ENCODE measurements at regions not wholly inside any gene's neighbourhood (a gene's known extent, or its start where the extent isn't known, plus 50 kb on each side); places are given as distances from the start of the nearest gene placed in this dataset.
A peak's percentile ranks its signal among the peaks of the same experiment; 100 is the strongest.

DNA sequence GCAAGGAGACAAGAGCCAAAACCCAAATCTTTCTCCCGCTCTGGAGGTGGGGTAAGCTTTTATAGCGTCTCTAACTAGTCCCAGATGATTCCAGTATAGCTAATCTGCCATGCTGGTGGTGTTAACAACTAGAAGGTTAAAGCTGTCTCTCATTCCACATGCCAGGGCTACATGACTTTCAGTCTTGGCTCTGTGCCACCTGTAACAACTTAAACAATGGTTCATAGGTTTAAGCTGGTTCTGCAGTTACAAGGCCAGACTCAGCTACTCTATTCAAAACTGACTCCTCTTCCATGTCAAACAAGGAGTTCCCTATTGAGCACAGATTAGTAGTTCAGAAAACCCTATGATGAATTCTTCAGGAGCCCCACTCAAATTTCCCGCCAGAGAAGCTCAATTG lies 128.9 kb downstream of the ELOVL4 start:
- H3K9me3 ChIP-seq (ENCODE audit: low read depth, low read length, poor library complexity, severe bottlenecking) = no peaks in the 10 kb centered on the region
- DNase-seq (ENCODE audit: low spot score) = peak; percentile 36
- H3K4me3 ChIP-seq (ENCODE audit: low read depth, low read length, poor library complexity, severe bottlenecking) = no peak overlapping the region
- no peaks in the 10 kb centered on the region for H3K36me3 ChIP-seq (ENCODE audit: insufficient read depth, low read length, poor library complexity, severe bottlenecking)
- TF ChIP-seq, protein P1, sequence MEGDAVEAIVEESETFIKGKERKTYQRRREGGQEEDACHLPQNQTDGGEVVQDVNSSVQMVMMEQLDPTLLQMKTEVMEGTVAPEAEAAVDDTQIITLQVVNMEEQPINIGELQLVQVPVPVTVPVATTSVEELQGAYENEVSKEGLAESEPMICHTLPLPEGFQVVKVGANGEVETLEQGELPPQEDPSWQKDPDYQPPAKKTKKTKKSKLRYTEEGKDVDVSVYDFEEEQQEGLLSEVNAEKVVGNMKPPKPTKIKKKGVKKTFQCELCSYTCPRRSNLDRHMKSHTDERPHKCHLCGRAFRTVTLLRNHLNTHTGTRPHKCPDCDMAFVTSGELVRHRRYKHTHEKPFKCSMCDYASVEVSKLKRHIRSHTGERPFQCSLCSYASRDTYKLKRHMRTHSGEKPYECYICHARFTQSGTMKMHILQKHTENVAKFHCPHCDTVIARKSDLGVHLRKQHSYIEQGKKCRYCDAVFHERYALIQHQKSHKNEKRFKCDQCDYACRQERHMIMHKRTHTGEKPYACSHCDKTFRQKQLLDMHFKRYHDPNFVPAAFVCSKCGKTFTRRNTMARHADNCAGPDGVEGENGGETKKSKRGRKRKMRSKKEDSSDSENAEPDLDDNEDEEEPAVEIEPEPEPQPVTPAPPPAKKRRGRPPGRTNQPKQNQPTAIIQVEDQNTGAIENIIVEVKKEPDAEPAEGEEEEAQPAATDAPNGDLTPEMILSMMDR (conservative IDR thresholded peaks at IDR 0.05; ENCODE audit: low read depth, low read length) = no peak
- TF ChIP-seq EZH2 (IDR thresholded peaks at IDR 0.05; ENCODE audit: borderline replicate concordance, low read depth, low read length, poor library complexity, severe bottlenecking) = no peak
- H3K27me3 ChIP-seq (replicated peaks; ENCODE audit: insufficient read depth, low read depth, low read length, poor library complexity) = no peaks in the 10 kb centered on the region
- no TSS peak for BruUV-seq (replicated peaks)
- ChIA-PET POLR2A (ENCODE audit: low non-redundant PET) (no interaction called here), CTCF (no interaction called here)
- intact Hi-C loops (cut with micrococcal nuclease; ENCODE audit: unreplicated experiment) = no loop called here
- peaks cover 3% of the 10 kb centered on the region for H3K4me1 ChIP-seq (ENCODE audit: insufficient read depth, low read length, poor library complexity, severe bottlenecking)
- no peak overlapping the region for H3K27ac ChIP-seq (ENCODE audit: low read depth, low read length, poor library complexity, severe bottlenecking)

DNA sequence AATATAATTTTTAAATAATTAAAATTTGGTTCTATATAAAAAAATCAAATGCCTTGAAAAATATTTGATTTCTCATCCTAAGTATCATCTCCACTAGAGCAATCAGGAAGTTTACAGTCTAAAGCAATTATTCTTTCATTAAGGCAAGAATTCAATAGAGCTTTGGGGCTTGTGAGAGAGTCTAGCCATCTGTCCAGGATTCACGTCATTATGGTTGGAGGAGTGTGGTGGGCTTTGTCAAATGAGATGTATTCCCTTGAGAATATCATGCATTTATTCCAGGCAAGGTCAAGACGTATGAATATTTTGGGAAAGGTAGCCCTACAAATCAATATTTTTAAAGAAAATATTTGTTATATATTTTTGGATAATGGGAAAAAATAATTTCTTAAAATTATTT lies 132.4 kb downstream of the ELOVL4 start:
- no TSS peak for BruUV-seq (replicated peaks)
- Histone ChIP-seq H3K27me3 (replicated peaks; ENCODE audit: insufficient read depth, low read depth, low read length, poor library complexity) (no peaks in the 10 kb centered on the region), H3K4me1 (ENCODE audit: insufficient read depth, low read length, poor library complexity, severe bottlenecking) (peaks cover 22% of the 10 kb centered on the region), H3K4me3 (ENCODE audit: low read depth, low read length, poor library complexity, severe bottlenecking) (no peak overlapping the region), H3K9me3 (ENCODE audit: low read depth, low read length, poor library complexity, severe bottlenecking) (no peaks in the 10 kb centered on the region), H3K36me3 (ENCODE audit: insufficient read depth, low read length, poor library complexity, severe bottlenecking) (no peaks in the 10 kb centered on the region), H3K27ac (ENCODE audit: low read depth, low read length, poor library complexity, severe bottlenecking) (no peak overlapping the region)
- no peak for DNase-seq (ENCODE audit: low spot score)
- ChIA-PET POLR2A (ENCODE audit: low non-redundant PET) (no interaction called here), CTCF (no interaction called here)
- TF ChIP-seq, protein P1 (conservative IDR thresholded peaks at IDR 0.05; ENCODE audit: low read depth, low read length) = no peak
- TF ChIP-seq EZH2 (IDR thresholded peaks at IDR 0.05; ENCODE audit: borderline replicate concordance, low read depth, low read length, poor library complexity, severe bottlenecking) = no peak
- intact Hi-C loops (cut with micrococcal nuclease; ENCODE audit: unreplicated experiment) = loop anchor here (1.0 kb wide), 1 partner anchor 37 kb away; no protein-coding TSS in a partner anchor

DNA sequence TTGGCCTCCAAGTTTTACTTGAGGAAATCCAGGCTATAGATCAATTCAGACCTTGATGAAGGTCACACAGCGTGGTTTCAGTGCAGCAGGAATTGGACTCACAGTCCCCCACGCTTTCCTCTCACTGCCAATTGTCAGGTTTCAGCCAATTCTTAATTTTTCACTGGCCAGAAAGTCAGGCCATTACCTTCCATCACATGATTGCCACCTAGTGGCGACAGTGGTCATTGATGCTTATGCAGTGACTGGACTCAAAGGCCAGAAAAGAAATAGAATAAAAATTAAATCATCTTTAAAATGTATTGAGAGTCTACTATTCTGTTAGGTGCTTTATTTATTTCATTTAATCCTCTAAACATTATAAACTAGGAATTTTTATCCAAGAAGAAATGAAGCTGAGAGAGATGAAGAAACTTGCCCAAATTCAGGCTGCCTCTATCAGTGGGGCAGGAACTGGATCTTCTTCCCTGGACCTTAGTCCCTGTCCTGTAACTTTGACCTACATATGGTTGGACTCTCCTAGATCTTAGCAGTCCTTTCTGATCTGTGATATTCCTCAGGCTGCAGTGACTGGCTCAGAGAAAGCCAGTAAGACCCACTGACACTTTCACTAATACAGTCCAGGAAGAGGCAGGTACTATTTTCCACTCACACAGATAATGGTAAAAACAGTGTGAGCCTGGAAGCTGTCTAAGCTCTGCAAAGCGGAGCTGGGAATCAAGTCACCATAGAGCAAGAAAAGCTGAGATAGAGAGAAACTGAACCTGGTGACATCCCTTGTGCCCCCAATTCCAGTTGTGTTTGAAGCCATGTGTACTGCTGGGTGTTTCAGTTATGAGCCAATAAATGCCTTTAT lies 133.3 kb downstream of the ELOVL4 start:
- no peak overlapping the region for H3K27ac ChIP-seq (ENCODE audit: low read depth, low read length, poor library complexity, severe bottlenecking)
- no peak overlapping the region for H3K4me3 ChIP-seq (ENCODE audit: low read depth, low read length, poor library complexity, severe bottlenecking)
- BruUV-seq (replicated peaks) = no TSS peak
- peak; percentile 70 for DNase-seq (ENCODE audit: low spot score)
- H3K36me3 ChIP-seq (ENCODE audit: insufficient read depth, low read length, poor library complexity, severe bottlenecking) = no peaks in the 10 kb centered on the region
- H3K4me1 ChIP-seq (ENCODE audit: insufficient read depth, low read length, poor library complexity, severe bottlenecking) = peaks cover 29% of the 10 kb centered on the region
- POLR2A ChIA-PET (ENCODE audit: low non-redundant PET) = no interaction called here
- CTCF ChIA-PET = no interaction called here
- H3K9me3 ChIP-seq (ENCODE audit: low read depth, low read length, poor library complexity, severe bottlenecking) = no peaks in the 10 kb centered on the region
- TF ChIP-seq, protein P1 (conservative IDR thresholded peaks at IDR 0.05; ENCODE audit: low read depth, low read length) = peak; percentile 93
- TF ChIP-seq EZH2 (IDR thresholded peaks at IDR 0.05; ENCODE audit: borderline replicate concordance, low read depth, low read length, poor library complexity, severe bottlenecking) = no peak
- intact Hi-C loops (cut with micrococcal nuclease; ENCODE audit: unreplicated experiment) = loop anchor here (1.0 kb wide), 1 partner anchor 36 kb away; no protein-coding TSS in a partner anchor
- H3K27me3 ChIP-seq (replicated peaks; ENCODE audit: insufficient read depth, low read depth, low read length, poor library complexity) = no peaks in the 10 kb centered on the region

Measured in A673 (cell line).